ENCODE measurements at regions not wholly inside any gene's neighbourhood (a gene's known extent, or its start where the extent isn't known, plus 50 kb on each side); places are given as distances from the start of the nearest gene placed in this dataset.

GRCh38 chr3:152200476-152201420 is 68.0 kb upstream of the MBNL1 start:
- intact Hi-C loops (cut with DNase I; ENCODE audit: low total_unique reads) = loop anchor here (10.0 kb wide), 1 partner anchor 64 kb away; the partner anchor contains the start of gene MBNL1
- WGBS, 5 donors = 13 to 21% (median 17%) methylated on average over 3 of the region's 3 CpGs
- H3K27ac ChIP-seq = peak overlapping the region; percentile 71 to 92 (median 86)
- no peak for TF ChIP-seq POLR2AphosphoS5 (IDR thresholded peaks at IDR 0.05)
- no peak for TF ChIP-seq POLR2A (IDR thresholded peaks at IDR 0.05)
- TF ChIP-seq, protein P1, sequence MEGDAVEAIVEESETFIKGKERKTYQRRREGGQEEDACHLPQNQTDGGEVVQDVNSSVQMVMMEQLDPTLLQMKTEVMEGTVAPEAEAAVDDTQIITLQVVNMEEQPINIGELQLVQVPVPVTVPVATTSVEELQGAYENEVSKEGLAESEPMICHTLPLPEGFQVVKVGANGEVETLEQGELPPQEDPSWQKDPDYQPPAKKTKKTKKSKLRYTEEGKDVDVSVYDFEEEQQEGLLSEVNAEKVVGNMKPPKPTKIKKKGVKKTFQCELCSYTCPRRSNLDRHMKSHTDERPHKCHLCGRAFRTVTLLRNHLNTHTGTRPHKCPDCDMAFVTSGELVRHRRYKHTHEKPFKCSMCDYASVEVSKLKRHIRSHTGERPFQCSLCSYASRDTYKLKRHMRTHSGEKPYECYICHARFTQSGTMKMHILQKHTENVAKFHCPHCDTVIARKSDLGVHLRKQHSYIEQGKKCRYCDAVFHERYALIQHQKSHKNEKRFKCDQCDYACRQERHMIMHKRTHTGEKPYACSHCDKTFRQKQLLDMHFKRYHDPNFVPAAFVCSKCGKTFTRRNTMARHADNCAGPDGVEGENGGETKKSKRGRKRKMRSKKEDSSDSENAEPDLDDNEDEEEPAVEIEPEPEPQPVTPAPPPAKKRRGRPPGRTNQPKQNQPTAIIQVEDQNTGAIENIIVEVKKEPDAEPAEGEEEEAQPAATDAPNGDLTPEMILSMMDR (IDR thresholded peaks at IDR 0.05 in 8 of 11, conservative IDR thresholded peaks at IDR 0.05 in 3 of 11) = no peak
- H3K36me3 ChIP-seq = no peaks in the 10 kb centered on the region
- peak overlapping the region in 5 of 8 donors; percentile 0 to 47 (median 10) for H3K4me3 ChIP-seq
- H3K9me3 ChIP-seq = no peaks in the 10 kb centered on the region
- no peaks in the 10 kb centered on the region for H3K27me3 ChIP-seq (replicated peaks in 1 of 7)
- DNase-seq = no peak
- peaks cover 22 to 100% (median 79%) of the 10 kb centered on the region in 6 donors for H3K4me1 ChIP-seq

DNA sequence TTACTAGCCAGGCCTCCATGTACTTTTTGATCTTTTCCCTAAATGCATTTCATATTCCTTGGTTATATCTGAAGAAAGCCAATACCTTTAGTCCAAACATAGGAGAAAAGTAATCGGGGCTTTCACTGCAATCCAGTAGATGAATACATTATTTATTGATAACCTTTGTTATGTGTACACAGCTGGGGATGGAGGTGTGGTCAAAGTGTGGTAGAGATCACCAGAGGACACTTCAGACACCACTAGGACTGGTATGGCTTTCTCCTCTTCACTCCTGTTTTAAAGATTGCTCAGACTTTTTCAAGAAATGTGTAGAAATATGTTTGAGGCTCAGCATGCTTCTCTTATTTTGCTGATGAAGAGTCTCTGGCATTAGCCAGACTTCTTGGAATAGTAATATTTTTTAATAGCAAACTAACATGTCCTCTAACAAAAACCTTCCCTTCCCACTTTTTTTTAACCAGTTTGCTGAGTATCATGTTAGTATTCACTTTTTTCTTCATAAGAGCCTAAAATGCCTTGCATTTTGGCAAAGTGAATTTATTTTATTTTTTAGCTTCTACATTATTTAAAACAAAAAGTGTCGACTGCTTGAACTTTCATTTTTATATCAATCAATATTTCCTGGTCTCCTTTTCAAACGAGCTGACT is 65.6 kb upstream of the MBNL1 start:
- peak overlapping the region; percentile 70 to 92 (median 87) for H3K27ac ChIP-seq
- H3K4me1 ChIP-seq = peaks cover 19 to 89% (median 63%) of the 10 kb centered on the region in 6 donors
- TF ChIP-seq, protein P1 (IDR thresholded peaks at IDR 0.05 in 8 of 11, conservative IDR thresholded peaks at IDR 0.05 in 3 of 11) = no peak
- TF ChIP-seq POLR2A (IDR thresholded peaks at IDR 0.05) = no peak
- no peak for TF ChIP-seq POLR2AphosphoS5 (IDR thresholded peaks at IDR 0.05)
- H3K27me3 ChIP-seq (replicated peaks in 1 of 7) = no peaks in the 10 kb centered on the region
- no peaks in the 10 kb centered on the region for H3K36me3 ChIP-seq
- no peak for DNase-seq
- peaks cover 0 to 5% (median 2%) of the 10 kb centered on the region in 8 donors for H3K9me3 ChIP-seq
- intact Hi-C loops (cut with DNase I; ENCODE audit: low total_unique reads) = loop anchor here (10.0 kb wide), 1 partner anchor 62 kb away; the partner anchor contains the start of gene MBNL1
- 10 to 23% (median 13%) methylated on average over 3 of the region's 3 CpGs for WGBS, 5 donors
- H3K4me3 ChIP-seq = peak overlapping the region in 4 of 8 donors; percentile 5 to 64 (median 22)

DNA sequence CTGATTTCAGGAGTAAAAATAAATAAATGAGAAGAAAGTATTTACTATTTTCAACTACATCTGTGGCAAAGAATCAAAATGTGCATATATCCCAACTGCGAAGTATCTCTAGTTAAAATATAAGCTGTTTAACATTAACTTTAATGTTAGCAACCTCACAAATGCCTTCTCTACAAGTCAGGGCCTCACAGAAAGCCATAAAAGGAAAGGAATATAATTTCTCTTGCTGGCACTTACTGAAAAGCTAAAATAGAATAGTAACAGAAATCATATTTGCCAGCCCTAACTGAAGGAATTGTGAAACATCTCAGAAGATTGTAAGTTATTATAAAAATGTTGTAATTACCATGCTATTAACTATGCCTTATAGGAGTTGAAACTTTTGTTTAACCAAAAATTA is 65.1 kb upstream of the MBNL1 start:
- H3K4me3 ChIP-seq = peak overlapping the region in 4 of 8 donors; percentile 5 to 64 (median 22)

More for the DNA sequence above, 65.1 kb upstream of the MBNL1 start:
- Histone ChIP-seq H3K27me3 (replicated peaks in 1 of 7) (no peaks in the 10 kb centered on the region), H3K4me1 (peaks cover 17 to 84% (median 58%) of the 10 kb centered on the region in 6 donors), H3K36me3 (no peaks in the 10 kb centered on the region), H3K9me3 (peaks cover 0 to 10% (median 3%) of the 10 kb centered on the region in 8 donors), H3K27ac (peak overlapping the region; percentile 70 to 92 (median 87))
- TF ChIP-seq POLR2AphosphoS5 (IDR thresholded peaks at IDR 0.05) = no peak
- TF ChIP-seq POLR2A (IDR thresholded peaks at IDR 0.05) = no peak
- TF ChIP-seq, protein P1 (IDR thresholded peaks at IDR 0.05 in 8 of 11, conservative IDR thresholded peaks at IDR 0.05 in 3 of 11) = no peak
- DNase-seq = no peak
- 16 to 28% (median 23%) methylated on average over 1 of the region's 1 CpG for WGBS, 5 donors
- intact Hi-C loops (cut with DNase I; ENCODE audit: low total_unique reads) = loop anchor here (10.0 kb wide), 1 partner anchor 61 kb away; the partner anchor contains the start of gene MBNL1
